ENCODE measurements at regions not wholly inside any gene's neighbourhood (a gene's known extent, or its start where the extent isn't known, plus 50 kb on each side); places are given as distances from the start of the nearest gene placed in this dataset.

GRCh38 chr3:34889641-34890040 lies 749.7 kb upstream of the ARPP21 start:
- no peak overlapping the region for H2BK120ac ChIP-seq (ENCODE audit: low read depth, low read length)
- H3K4me1 ChIP-seq (ENCODE audit: control insufficient read depth, insufficient read depth, low read depth, low read length): no peaks in the 10 kb centered on the region
- WGBS: 76% methylated on average over 2 of the region's 2 CpGs
- no peak overlapping the region for H3K23ac ChIP-seq (ENCODE audit: low read length in 2 of 2)
- no peak overlapping the region for H2BK15ac ChIP-seq (ENCODE audit: low read depth, poor library complexity, severe bottlenecking)
- no peaks in the 10 kb centered on the region for H3K36me3 ChIP-seq (ENCODE audit: control insufficient read depth in 1 of 2, insufficient read depth in 2 of 2, low read depth in 1 of 2, low read length in 2 of 2)
- H3K9ac ChIP-seq (ENCODE audit: low read length): no peak overlapping the region
- no peak overlapping the region for H3K4me3 ChIP-seq (ENCODE audit: insufficient read depth in 1 of 2, low read depth in 1 of 2, low read length in 2 of 2)
- H2BK12ac ChIP-seq (ENCODE audit: low read length in 2 of 2): no peak overlapping the region
- H4K8ac ChIP-seq (ENCODE audit: low read length): no peak overlapping the region
- no peak overlapping the region for H2BK5ac ChIP-seq (ENCODE audit: low read depth, low read length, poor library complexity, severe bottlenecking)
- no peak overlapping the region for H3K14ac ChIP-seq (ENCODE audit: low read length in 2 of 2)
- H3K27ac ChIP-seq (ENCODE audit: low read length, poor library complexity, severe bottlenecking): no peak overlapping the region
- no peak overlapping the region for H4K91ac ChIP-seq (ENCODE audit: low read length)
- H2AK5ac ChIP-seq (ENCODE audit: low read length, severe bottlenecking): no peak overlapping the region
- no peaks in the 10 kb centered on the region for H3K79me1 ChIP-seq (replicated peaks; ENCODE audit: low read length, poor library complexity, severe bottlenecking)
- H3K4ac ChIP-seq (ENCODE audit: low read depth in 1 of 2, low read length in 2 of 2): no peak overlapping the region
- H2AFZ ChIP-seq (ENCODE audit: low read depth, low read length): no peak overlapping the region
- DNase-seq: no peak
- no peak overlapping the region for H3K4me2 ChIP-seq (ENCODE audit: low read length, poor library complexity, severe bottlenecking)
- no peaks in the 10 kb centered on the region for H3K9me3 ChIP-seq (ENCODE audit: control insufficient read depth, low read length)
- H3K18ac ChIP-seq (ENCODE audit: low read depth in 1 of 2, low read length in 2 of 2): no peak overlapping the region
- H3K27me3 ChIP-seq (ENCODE audit: control insufficient read depth in 1 of 2, insufficient read depth in 1 of 2, low read length in 2 of 2): no peaks in the 10 kb centered on the region

- WGBS: no CpG with 5 or more reads among the region's 1 CpG
- H3K79me1 ChIP-seq (replicated peaks; ENCODE audit: low read length, poor library complexity, severe bottlenecking): no peaks in the 10 kb centered on the region
- no peak overlapping the region for H2AFZ ChIP-seq (ENCODE audit: low read depth, low read length)
- no peak overlapping the region for H2AK5ac ChIP-seq (ENCODE audit: low read length, severe bottlenecking)
- H2BK5ac ChIP-seq (ENCODE audit: low read depth, low read length, poor library complexity, severe bottlenecking): no peak overlapping the region
- H3K9ac ChIP-seq (ENCODE audit: low read length): no peak overlapping the region
- H2BK120ac ChIP-seq (ENCODE audit: low read depth, low read length): no peak overlapping the region
- no peak overlapping the region for H3K4me2 ChIP-seq (ENCODE audit: low read length, poor library complexity, severe bottlenecking)
- no peak overlapping the region for H3K23ac ChIP-seq (ENCODE audit: low read length in 2 of 2)
- no peaks in the 10 kb centered on the region for H3K9me3 ChIP-seq (ENCODE audit: control insufficient read depth, low read length)
- H4K8ac ChIP-seq (ENCODE audit: low read length): no peak overlapping the region
- no peaks in the 10 kb centered on the region for H3K36me3 ChIP-seq (ENCODE audit: control insufficient read depth in 1 of 2, insufficient read depth in 2 of 2, low read depth in 1 of 2, low read length in 2 of 2)
- H3K27ac ChIP-seq (ENCODE audit: low read length, poor library complexity, severe bottlenecking): no peak overlapping the region
- no peak overlapping the region for H2BK15ac ChIP-seq (ENCODE audit: low read depth, poor library complexity, severe bottlenecking)
- no peak overlapping the region for H3K14ac ChIP-seq (ENCODE audit: low read length in 2 of 2)
- H3K4me3 ChIP-seq (ENCODE audit: insufficient read depth in 1 of 2, low read depth in 1 of 2, low read length in 2 of 2): no peak overlapping the region
- H2BK12ac ChIP-seq (ENCODE audit: low read length in 2 of 2): no peak overlapping the region
- no peak overlapping the region for H4K91ac ChIP-seq (ENCODE audit: low read length)
- no peaks in the 10 kb centered on the region for H3K27me3 ChIP-seq (ENCODE audit: control insufficient read depth in 1 of 2, insufficient read depth in 1 of 2, low read length in 2 of 2)
- no peak for DNase-seq
- H3K4ac ChIP-seq (ENCODE audit: low read depth in 1 of 2, low read length in 2 of 2): no peak overlapping the region
- H3K18ac ChIP-seq (ENCODE audit: low read depth in 1 of 2, low read length in 2 of 2): no peak overlapping the region
- no peaks in the 10 kb centered on the region for H3K4me1 ChIP-seq (ENCODE audit: control insufficient read depth, insufficient read depth, low read depth, low read length)
Observed at GRCh38 chr3:34890247-34890646, 749.1 kb upstream of the ARPP21 start.

- no peak overlapping the region for H2BK5ac ChIP-seq (ENCODE audit: low read depth, low read length, poor library complexity, severe bottlenecking)
- H3K23ac ChIP-seq (ENCODE audit: low read length in 2 of 2): no peak overlapping the region
- no peak overlapping the region for H3K4ac ChIP-seq (ENCODE audit: low read depth in 1 of 2, low read length in 2 of 2)
- H2AK5ac ChIP-seq (ENCODE audit: low read length, severe bottlenecking): no peak overlapping the region
- no peak overlapping the region for H4K8ac ChIP-seq (ENCODE audit: low read length)
- no peaks in the 10 kb centered on the region for H3K4me1 ChIP-seq (ENCODE audit: control insufficient read depth, insufficient read depth, low read depth, low read length)
- no peak overlapping the region for H2BK12ac ChIP-seq (ENCODE audit: low read length in 2 of 2)
- H3K27ac ChIP-seq (ENCODE audit: low read length, poor library complexity, severe bottlenecking): no peak overlapping the region
- H3K9me3 ChIP-seq (ENCODE audit: control insufficient read depth, low read length): no peaks in the 10 kb centered on the region
- no peak overlapping the region for H3K14ac ChIP-seq (ENCODE audit: low read length in 2 of 2)
- WGBS: 100% methylated on average over 2 of the region's 3 CpGs
- H2BK15ac ChIP-seq (ENCODE audit: low read depth, poor library complexity, severe bottlenecking): no peak overlapping the region
- no peaks in the 10 kb centered on the region for H3K27me3 ChIP-seq (ENCODE audit: control insufficient read depth in 1 of 2, insufficient read depth in 1 of 2, low read length in 2 of 2)
- H3K18ac ChIP-seq (ENCODE audit: low read depth in 1 of 2, low read length in 2 of 2): no peak overlapping the region
- no peak for DNase-seq
- no peak overlapping the region for H3K9ac ChIP-seq (ENCODE audit: low read length)
- H3K79me1 ChIP-seq (replicated peaks; ENCODE audit: low read length, poor library complexity, severe bottlenecking): no peaks in the 10 kb centered on the region
- H2BK120ac ChIP-seq (ENCODE audit: low read depth, low read length): no peak overlapping the region
- H2AFZ ChIP-seq (ENCODE audit: low read depth, low read length): no peak overlapping the region
- no peak overlapping the region for H4K91ac ChIP-seq (ENCODE audit: low read length)
- no peaks in the 10 kb centered on the region for H3K36me3 ChIP-seq (ENCODE audit: control insufficient read depth in 1 of 2, insufficient read depth in 2 of 2, low read depth in 1 of 2, low read length in 2 of 2)
- no peak overlapping the region for H3K4me2 ChIP-seq (ENCODE audit: low read length, poor library complexity, severe bottlenecking)
- no peak overlapping the region for H3K4me3 ChIP-seq (ENCODE audit: insufficient read depth in 1 of 2, low read depth in 1 of 2, low read length in 2 of 2)
Observed at GRCh38 chr3:34891941-34892340, 747.4 kb upstream of the ARPP21 start.

GRCh38 chr3:34895841-34896240 lies 743.5 kb upstream of the ARPP21 start:
- 88% methylated on average over 1 of the region's 1 CpG for WGBS
- H3K23ac ChIP-seq (ENCODE audit: low read length in 2 of 2): no peak overlapping the region
- no peaks in the 10 kb centered on the region for H3K36me3 ChIP-seq (ENCODE audit: control insufficient read depth in 1 of 2, insufficient read depth in 2 of 2, low read depth in 1 of 2, low read length in 2 of 2)

More at GRCh38 chr3:34895841-34896240, 743.5 kb upstream of the ARPP21 start:
- no peak overlapping the region for H2BK15ac ChIP-seq (ENCODE audit: low read depth, poor library complexity, severe bottlenecking)
- no peak overlapping the region for H4K91ac ChIP-seq (ENCODE audit: low read length)
- no peak overlapping the region for H3K9ac ChIP-seq (ENCODE audit: low read length)
- H3K4me3 ChIP-seq (ENCODE audit: insufficient read depth in 1 of 2, low read depth in 1 of 2, low read length in 2 of 2): no peak overlapping the region
- no peak overlapping the region for H3K4ac ChIP-seq (ENCODE audit: low read depth in 1 of 2, low read length in 2 of 2)
- H3K4me2 ChIP-seq (ENCODE audit: low read length, poor library complexity, severe bottlenecking): no peak overlapping the region
- no peaks in the 10 kb centered on the region for H3K9me3 ChIP-seq (ENCODE audit: control insufficient read depth, low read length)
- H2AK5ac ChIP-seq (ENCODE audit: low read length, severe bottlenecking): no peak overlapping the region
- H3K79me1 ChIP-seq (replicated peaks; ENCODE audit: low read length, poor library complexity, severe bottlenecking): no peaks in the 10 kb centered on the region
- no peak overlapping the region for H2BK12ac ChIP-seq (ENCODE audit: low read length in 2 of 2)
- no peak overlapping the region for H2BK5ac ChIP-seq (ENCODE audit: low read depth, low read length, poor library complexity, severe bottlenecking)
- H2BK120ac ChIP-seq (ENCODE audit: low read depth, low read length): no peak overlapping the region
- DNase-seq: no peak
- H3K18ac ChIP-seq (ENCODE audit: low read depth in 1 of 2, low read length in 2 of 2): no peak overlapping the region
- H3K4me1 ChIP-seq (ENCODE audit: control insufficient read depth, insufficient read depth, low read depth, low read length): no peaks in the 10 kb centered on the region
- no peak overlapping the region for H3K27ac ChIP-seq (ENCODE audit: low read length, poor library complexity, severe bottlenecking)
- H4K8ac ChIP-seq (ENCODE audit: low read length): no peak overlapping the region
- no peaks in the 10 kb centered on the region for H3K27me3 ChIP-seq (ENCODE audit: control insufficient read depth in 1 of 2, insufficient read depth in 1 of 2, low read length in 2 of 2)
- H2AFZ ChIP-seq (ENCODE audit: low read depth, low read length): no peak overlapping the region
- H3K14ac ChIP-seq (ENCODE audit: low read length in 2 of 2): no peak overlapping the region

All from mesenchymal stem cell (in vitro differentiated cells and primary cell).